CD4-positive, alpha-beta T cell (primary cell): ENCODE measurements at regions not wholly inside any gene's neighbourhood (a gene's known extent, or its start where the extent isn't known, plus 50 kb on each side); places are given as distances from the start of the nearest gene placed in this dataset.

Experiments
- ATAC-seq: fragments of 200-7000 bp; cut with Tn5 transposase; one replicate; pipeline ENCODE4 v1.10.0; 2022; ENCODE audit warnings: mild to moderate bottlenecking; ENCODE audit not compliant: poor library complexity
- CTCF ChIA-PET: fragments of 350-600 bp; sonication (Branson Sonifier 250); formaldehyde crosslinking; loops from one replicate; lab custom pipeline; 2021; ENCODE audit warnings: antibody characterized with exemption, inconsistent platforms; lab: Charles Lee
- POLR2A ChIA-PET: fragments of 350-600 bp; sonication (Branson Sonifier 250); formaldehyde crosslinking; loops from one replicate; lab custom pipeline; 2021; ENCODE audit warnings: antibody characterized with exemption, inconsistent platforms; lab: Charles Lee
- DNase-seq, 14 experiments: peaks; one replicate each; pipeline ENCODE4 v3.0.0-alpha.2; 2013 to 2020; ENCODE audit warnings: mixed read lengths in 2 of 14
- H3K27ac ChIP-seq, 2 donors: one replicate each; pipeline versions ENCODE4 v1.5.1 to v1.7.0; 2013; ENCODE audit warnings: low read length in 2 of 2, low read depth in 1 of 2, mild to moderate bottlenecking in 1 of 2
- H3K27me3 ChIP-seq, 2 experiments: 1 replicate in 1 of 2; 2 replicates in 1 of 2; pipeline versions ENCODE4 v1.6.1 to v1.7.0; 2013; ENCODE audit warnings: low read length in 2 of 2, control low read depth in 1 of 2, mild to moderate bottlenecking in 1 of 2, moderate library complexity in 1 of 2; ENCODE audit not compliant: insufficient read depth in 2 of 2, control insufficient read depth in 1 of 2
- H3K36me3 ChIP-seq: one replicate; pipeline ENCODE4 v1.6.1; 2013; ENCODE audit warnings: low read length, control low read depth; ENCODE audit not compliant: insufficient read depth
- H3K4me1 ChIP-seq: one replicate; pipeline ENCODE4 v1.6.1; 2013; ENCODE audit warnings: low read length, control low read depth; ENCODE audit not compliant: insufficient read depth
- H3K4me3 ChIP-seq: one replicate; pipeline ENCODE4 v1.5.1; 2013; ENCODE audit warnings: mild to moderate bottlenecking, low read length, moderate library complexity
- H3K9me3 ChIP-seq, 2 experiments: 1 replicate in 1 of 2; 2 replicates in 1 of 2; pipeline versions ENCODE4 v1.6.1 to v1.7.0; 2013; ENCODE audit warnings: low read length in 2 of 2, mild to moderate bottlenecking in 2 of 2, control low read depth in 1 of 2, moderate library complexity in 1 of 2; ENCODE audit not compliant: control insufficient read depth in 1 of 2, insufficient read depth in 1 of 2
- H3K27ac Mint-ChIP-seq: one replicate; pipeline ENCODE4 v1.8.0; 2020; ENCODE audit warnings: mixed read lengths
- H3K27me3 Mint-ChIP-seq: one replicate; pipeline ENCODE4 v1.8.0; 2021; ENCODE audit warnings: mixed read lengths
- H3K36me3 Mint-ChIP-seq: one replicate; pipeline ENCODE4 v1.8.0; 2021; ENCODE audit warnings: low read depth, mixed read lengths
- H3K4me1 Mint-ChIP-seq: one replicate; pipeline ENCODE4 v1.8.0; 2021; ENCODE audit warnings: low read depth, mixed read lengths
- H3K4me3 Mint-ChIP-seq: one replicate; pipeline ENCODE4 v1.8.0; 2020; ENCODE audit warnings: mild to moderate bottlenecking, mixed read lengths
- H3K9me3 Mint-ChIP-seq: one replicate; pipeline ENCODE4 v1.8.0; 2020; ENCODE audit warnings: mixed read lengths
- CTCF ChIP-seq: fragments of 200-600 bp; IDR thresholded peaks from one replicate; pipeline ENCODE4 v1.8.0; 2022; ENCODE audit warnings: antibody characterized with exemption, mild to moderate bottlenecking
- intact Hi-C, 2 experiments: fragments of 100-400 bp; cut with DNase I in 1 of 2; cut with micrococcal nuclease in 1 of 2; formaldehyde crosslinking; loops; one replicate each; pipeline versions ENCODE4 v1.15.1 to v1.9.0; 2023 to 2025; cut with DNase I, micrococcal nuclease

DNA sequence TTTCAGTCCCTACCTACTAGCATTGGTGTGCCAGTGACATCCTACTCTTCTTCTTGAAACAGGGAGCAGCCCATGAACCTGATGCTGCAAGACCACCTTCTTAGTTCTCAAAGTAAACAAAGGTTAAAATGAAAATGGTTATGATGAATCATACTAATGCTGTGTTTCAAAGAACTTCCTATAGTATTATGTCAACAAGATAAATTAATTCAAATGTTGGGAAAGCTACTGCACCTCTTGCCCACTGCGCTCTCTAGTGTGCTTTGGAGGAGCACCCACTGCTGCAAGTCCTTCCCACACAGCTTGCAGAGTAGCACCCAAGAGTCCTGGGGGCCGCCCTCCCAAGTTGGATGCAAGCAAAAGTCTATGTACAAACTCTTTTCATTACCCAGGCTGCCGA is 81.1 kb downstream of the CD200R1L start:
- no peak for ATAC-seq
- no peak overlapping the region for H3K4me3 ChIP-seq
- intact Hi-C loops: no loop called here
- H3K27me3 ChIP-seq: no peaks in the 10 kb centered on the region
- ChIA-PET CTCF (interaction anchor here (1.1 kb wide), 1 partner anchor 31 kb away, joined by 3 read pairs; no protein-coding TSS in a partner anchor), POLR2A (no interaction called here)
- H3K4me1 ChIP-seq: peaks cover 5% of the 10 kb centered on the region
- TF ChIP-seq CTCF: no peak
- no peaks in the 10 kb centered on the region for H3K27me3 Mint-ChIP-seq
- H3K27ac Mint-ChIP-seq: no peak overlapping the region
- no peak for DNase-seq
- H3K9me3 Mint-ChIP-seq: no peaks in the 10 kb centered on the region
- no peaks in the 10 kb centered on the region for H3K36me3 Mint-ChIP-seq
- H3K9me3 ChIP-seq: no peaks in the 10 kb centered on the region
- H3K36me3 ChIP-seq: no peaks in the 10 kb centered on the region
- H3K4me3 Mint-ChIP-seq: no peak overlapping the region
- no peak overlapping the region for H3K27ac ChIP-seq
- H3K4me1 Mint-ChIP-seq: no peaks in the 10 kb centered on the region

- Histone ChIP-seq H3K36me3 (no peaks in the 10 kb centered on the region), H3K4me3 (no peak overlapping the region), H3K9me3 (no peaks in the 10 kb centered on the region), H3K27ac (no peak overlapping the region), H3K27me3 (no peaks in the 10 kb centered on the region), H3K4me1 (no peaks in the 10 kb centered on the region)
- no peaks in the 10 kb centered on the region for H3K27me3 Mint-ChIP-seq
- H3K4me3 Mint-ChIP-seq: no peak overlapping the region
- ChIA-PET CTCF (interaction anchor here (1.1 kb wide), 1 partner anchor 14 kb away, joined by 3 read pairs; no protein-coding TSS in a partner anchor), POLR2A (no interaction called here)
- DNase-seq (no peak), ATAC-seq (no peak)
- no peak overlapping the region for H3K27ac Mint-ChIP-seq
- H3K9me3 Mint-ChIP-seq: no peaks in the 10 kb centered on the region
- no peak for TF ChIP-seq CTCF
- H3K36me3 Mint-ChIP-seq: no peaks in the 10 kb centered on the region
- no peaks in the 10 kb centered on the region for H3K4me1 Mint-ChIP-seq
- intact Hi-C loops: no loop called here
Measured at GRCh38 chr3:112763258-112763657, 83.4 kb downstream of the CD200R1L start.

- Histone ChIP-seq H3K27me3 (no peaks in the 10 kb centered on the region), H3K4me1 (no peaks in the 10 kb centered on the region), H3K36me3 (no peaks in the 10 kb centered on the region), H3K27ac (no peak overlapping the region), H3K9me3 (peaks cover 0 to 5% of the 10 kb centered on the region in 2 experiments), H3K4me3 (no peak overlapping the region)
- ATAC-seq (no peak), DNase-seq (no peak)
- CTCF ChIA-PET: interaction anchor here (0.6 to 1.9 kb wide), 2 partner anchors 12 to 26 kb away, joined by 4 to 5 read pairs; no protein-coding TSS in a partner anchor
- Mint-ChIP-seq H3K4me3 (no peak overlapping the region), H3K27me3 (no peaks in the 10 kb centered on the region), H3K36me3 (no peaks in the 10 kb centered on the region), H3K27ac (no peak overlapping the region), H3K9me3 (peaks cover 8% of the 10 kb centered on the region), H3K4me1 (no peaks in the 10 kb centered on the region)
- intact Hi-C loops: no loop called here
- POLR2A ChIA-PET: interaction anchor here (0.6 kb wide), 1 partner anchor 205 kb away, joined by 3 read pairs; no protein-coding TSS in a partner anchor
- TF ChIP-seq CTCF: no peak
Measured at GRCh38 chr3:112761062-112761638, 85.5 kb downstream of the CD200R1L start.
